ENCODE measurements at regions not wholly inside any gene's neighbourhood (a gene's known extent, or its start where the extent isn't known, plus 50 kb on each side); places are given as distances from the start of the nearest gene placed in this dataset.

DNA sequence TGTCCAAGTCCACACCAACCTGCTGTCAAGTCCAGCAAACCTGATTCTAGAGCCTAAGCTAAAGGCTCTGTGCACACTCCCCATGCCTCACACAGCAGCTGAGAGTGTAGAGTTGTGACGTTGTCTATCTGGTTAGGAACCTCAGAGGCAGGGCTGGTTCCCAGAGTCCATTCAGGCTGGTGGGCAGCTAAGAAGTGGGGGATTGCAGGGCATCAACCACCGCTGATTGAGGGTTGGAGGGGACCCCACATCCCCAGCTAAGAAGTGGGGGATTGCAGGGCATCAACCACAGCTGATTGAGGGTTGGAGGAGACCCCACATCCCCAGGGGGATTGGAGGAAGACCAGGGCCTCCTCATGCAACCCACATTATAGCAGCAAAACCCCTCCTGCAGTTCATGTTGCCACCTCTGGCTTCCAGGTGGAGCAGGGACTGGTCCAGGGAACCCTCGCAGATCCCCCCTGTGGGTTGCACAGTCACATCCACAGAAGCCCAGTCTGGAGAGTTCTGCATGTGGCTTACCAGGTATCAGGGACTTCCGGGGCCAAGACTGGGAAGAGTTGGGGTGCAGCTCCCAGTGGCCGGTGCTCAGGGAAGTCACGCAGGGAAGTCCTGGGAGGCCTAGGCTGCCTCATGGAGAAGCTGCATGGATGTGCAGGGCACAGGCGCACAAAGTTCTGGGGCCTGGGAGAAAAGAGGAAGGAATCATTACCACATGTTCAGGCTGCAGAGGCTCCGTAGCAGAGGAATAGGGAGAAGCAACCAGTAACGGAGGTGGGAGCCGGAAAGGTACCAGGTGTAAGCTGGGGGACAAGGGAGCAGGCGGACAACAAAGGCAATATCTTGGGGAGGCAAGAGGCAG lies 71.4 kb upstream of the PCSK6 start:
- H3K27me3 Mint-ChIP-seq (ENCODE audit: low read depth): peaks cover 1% of the 10 kb centered on the region
- Histone ChIP-seq H3K56ac (ENCODE audit: insufficient read length, low read depth, low read length) (no peak overlapping the region), H3K9me3 (ENCODE audit: control insufficient read depth, low read depth, low read length) (no peaks in the 10 kb centered on the region), H4K20me1 (ENCODE audit: control insufficient read depth, insufficient read depth, insufficient read length) (no peaks in the 10 kb centered on the region), H3K4me1 (ENCODE audit: insufficient read depth, low read length) (no peaks in the 10 kb centered on the region), H3T11ph (ENCODE audit: low read length) (no peak overlapping the region), H3K4me2 (ENCODE audit: insufficient read depth, insufficient read length, low read length) (no peak overlapping the region), H3K79me2 (ENCODE audit: insufficient read depth, low read length) (no peaks in the 10 kb centered on the region), H3K23me2 (ENCODE audit: insufficient read length, low read depth, low read length, poor library complexity, severe bottlenecking) (no peaks in the 10 kb centered on the region), H2BK15ac (ENCODE audit: low read depth, low read length) (no peak overlapping the region), H3K27ac (ENCODE audit: insufficient read length, low read depth, low read length) (no peak overlapping the region), H2BK20ac (ENCODE audit: low read depth, low read length, poor library complexity, severe bottlenecking) (no peak overlapping the region), H3K18ac (ENCODE audit: insufficient read length, low read depth, low read length) (no peak overlapping the region), H2BK5ac (ENCODE audit: insufficient read length, low read length) (no peak overlapping the region), H3K27me3 (ENCODE audit: insufficient read depth, low read length) (no peaks in the 10 kb centered on the region), H4K91ac (ENCODE audit: insufficient read length, low read depth, low read length) (no peak overlapping the region), H2BK12ac (ENCODE audit: insufficient read length, low read depth, low read length) (no peak overlapping the region), H3K14ac (ENCODE audit: insufficient read depth, low read length) (peak overlapping the region; percentile 28; the same call in 1 of the 2 replicates), H4K8ac (replicated peaks; ENCODE audit: insufficient read length, low read depth, low read length) (no peak overlapping the region), H3K9ac (ENCODE audit: extremely low read depth, insufficient read length, low read length) (no peak overlapping the region), H2BK120ac (ENCODE audit: low read depth, low read length, poor library complexity, severe bottlenecking) (no peak overlapping the region), H3K23ac (ENCODE audit: insufficient read length, low read depth, low read length) (no peak overlapping the region), H2AFZ (ENCODE audit: low read length) (no peak overlapping the region), H3K79me1 (ENCODE audit: insufficient read depth, low read depth, low read length, poor library complexity, severe bottlenecking) (no peaks in the 10 kb centered on the region), H2AK5ac (ENCODE audit: insufficient read length, low read length) (no peak overlapping the region), H3K4ac (ENCODE audit: low read depth, low read length) (no peak overlapping the region), H4K5ac (ENCODE audit: insufficient read length, low read depth, low read length) (no peak overlapping the region)
- H3K4me1 Mint-ChIP-seq: peaks cover 4 to 6% of the 10 kb centered on the region in 2 experiments; a peak in 1 of 4 replicates
- H3K36me3 Mint-ChIP-seq (ENCODE audit: insufficient read depth in 1 of 3, low read depth in 3 of 3): no peaks in the 10 kb centered on the region
- TF ChIP-seq, protein P1, sequence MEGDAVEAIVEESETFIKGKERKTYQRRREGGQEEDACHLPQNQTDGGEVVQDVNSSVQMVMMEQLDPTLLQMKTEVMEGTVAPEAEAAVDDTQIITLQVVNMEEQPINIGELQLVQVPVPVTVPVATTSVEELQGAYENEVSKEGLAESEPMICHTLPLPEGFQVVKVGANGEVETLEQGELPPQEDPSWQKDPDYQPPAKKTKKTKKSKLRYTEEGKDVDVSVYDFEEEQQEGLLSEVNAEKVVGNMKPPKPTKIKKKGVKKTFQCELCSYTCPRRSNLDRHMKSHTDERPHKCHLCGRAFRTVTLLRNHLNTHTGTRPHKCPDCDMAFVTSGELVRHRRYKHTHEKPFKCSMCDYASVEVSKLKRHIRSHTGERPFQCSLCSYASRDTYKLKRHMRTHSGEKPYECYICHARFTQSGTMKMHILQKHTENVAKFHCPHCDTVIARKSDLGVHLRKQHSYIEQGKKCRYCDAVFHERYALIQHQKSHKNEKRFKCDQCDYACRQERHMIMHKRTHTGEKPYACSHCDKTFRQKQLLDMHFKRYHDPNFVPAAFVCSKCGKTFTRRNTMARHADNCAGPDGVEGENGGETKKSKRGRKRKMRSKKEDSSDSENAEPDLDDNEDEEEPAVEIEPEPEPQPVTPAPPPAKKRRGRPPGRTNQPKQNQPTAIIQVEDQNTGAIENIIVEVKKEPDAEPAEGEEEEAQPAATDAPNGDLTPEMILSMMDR (conservative IDR thresholded peaks at IDR 0.05): no peak
- H3K9me3 Mint-ChIP-seq: no peaks in the 10 kb centered on the region
- no peak overlapping the region for H3K4me3 Mint-ChIP-seq
- DNase-seq: no peak
- no CpG with 5 or more reads among the region's 11 CpGs for WGBS (ENCODE audit: extremely low coverage, insufficient read length, low lambda C conversion rate)
- no peak overlapping the region for H3K27ac Mint-ChIP-seq

All from H9 (cell line).